Neural cell (in vitro differentiated cells): ENCODE measurements at regions not wholly inside any gene's neighbourhood (a gene's known extent, or its start where the extent isn't known, plus 50 kb on each side); places are given as distances from the start of the nearest gene placed in this dataset.

Experiments used
- H2AFZ ChIP-seq: fragments of 200-600, 300-800 bp; sonication (generic), shearing (Covaris generic); 2 replicates; pipeline ENCODE4 v1.6.0; 2014; ENCODE audit warnings: low read depth, mild to moderate bottlenecking, antibody characterized with exemption, low read length, moderate library complexity
- H3F3A ChIP-seq: fragments of 200-600 bp; shearing (Covaris generic); 2 replicates; pipeline ENCODE4 v1.6.1; 2016; ENCODE audit warnings: mild to moderate bottlenecking, moderate library complexity, mixed read lengths, antibody characterized with exemption, low read length; ENCODE audit not compliant: insufficient read depth, poor library complexity, severe bottlenecking
- H3K27ac ChIP-seq: fragments of 200-600, 300-800 bp; sonication (generic), shearing (Covaris generic); 2 replicates; pipeline ENCODE4 v1.5.1; 2014; ENCODE audit warnings: mild to moderate bottlenecking, low read length, moderate library complexity
- H3K27me3 ChIP-seq: fragments of 300-800, 200-600 bp; sonication (generic), shearing (Covaris generic); 2 replicates; pipeline ENCODE4 v1.6.0; 2014; ENCODE audit warnings: mild to moderate bottlenecking, low read depth, low read length, moderate library complexity; ENCODE audit not compliant: insufficient read depth
- H3K36me3 ChIP-seq: fragments of 300-800, 200-600 bp; sonication (generic), shearing (Covaris generic); 2 replicates; pipeline ENCODE4 v1.5.1; 2014; ENCODE audit warnings: mild to moderate bottlenecking, antibody characterized with exemption, low read length, moderate library complexity; ENCODE audit not compliant: insufficient read depth
- H3K4me2 ChIP-seq: fragments of 300-800, 200-600 bp; sonication (generic), shearing (Covaris generic); 2 replicates; pipeline ENCODE4 v1.6.0; 2014; ENCODE audit warnings: mild to moderate bottlenecking, low read length
- H3K4me3 ChIP-seq: fragments of 300-800, 200-600 bp; sonication (generic), shearing (Covaris generic); 2 replicates; pipeline ENCODE4 v1.5.1; 2014; ENCODE audit warnings: mild to moderate bottlenecking, low read length, moderate library complexity
- H3K79me2 ChIP-seq: fragments of 200-600 bp; shearing (Covaris generic); replicated peaks from 2 replicates; pipeline ENCODE4 v1.6.0; 2014; ENCODE audit warnings: mild to moderate bottlenecking, low read length, moderate library complexity; ENCODE audit not compliant: insufficient read depth
- H3K9ac ChIP-seq: fragments of 300-800, 200-600 bp; sonication (generic), shearing (Covaris generic); 2 replicates; pipeline ENCODE4 v1.6.1; 2016; ENCODE audit warnings: mild to moderate bottlenecking, low read length, mixed read lengths
- H3K9me2 ChIP-seq: fragments of 200-600 bp; shearing (Covaris generic); 2 replicates; pipeline ENCODE4 v1.6.1; 2016; ENCODE audit warnings: mild to moderate bottlenecking, low read length, mixed read lengths; ENCODE audit not compliant: insufficient read depth
- H3K9me3 ChIP-seq: fragments of 200-600, 300-800 bp; sonication (generic), shearing (Covaris generic); 2 replicates; pipeline ENCODE4 v1.6.1; 2016; ENCODE audit warnings: mild to moderate bottlenecking, mixed run types, low read length, moderate library complexity, mixed read lengths
- H4K20me1 ChIP-seq: fragments of 200-600 bp; shearing (Covaris generic); 2 replicates; pipeline ENCODE4 v1.6.1; 2016; ENCODE audit warnings: mild to moderate bottlenecking, mixed run types; ENCODE audit not compliant: insufficient read depth
- EP300 ChIP-seq: fragments of 450-650 bp; conservative IDR thresholded peaks from 2 replicates; pipeline ENCODE4 v1.6.1; 2014; ENCODE audit warnings: antibody characterized with exemption, mild to moderate bottlenecking, moderate library complexity; ENCODE audit not compliant: poor library complexity, severe bottlenecking
- EZH2 ChIP-seq: fragments of 200-600, 300-800 bp; shearing (Covaris generic), sonication (generic); IDR thresholded peaks from 2 replicates; pipeline ENCODE4 v1.6.1; 2014; ENCODE audit warnings: antibody characterized with exemption, low read length, borderline replicate concordance, mild to moderate bottlenecking; ENCODE audit not compliant: insufficient read depth, poor library complexity, severe bottlenecking
- MXI1 ChIP-seq: fragments of 450-650 bp; conservative IDR thresholded peaks from 2 replicates; pipeline ENCODE4 v1.6.1; 2014; ENCODE audit warnings: antibody characterized with exemption, mild to moderate bottlenecking; ENCODE audit not compliant: poor library complexity, severe bottlenecking
- POLR2AphosphoS5 ChIP-seq: IDR thresholded peaks from 2 replicates; pipeline ENCODE4 v1.6.1; 2012
- RAD21 ChIP-seq: fragments of 450-650 bp; conservative IDR thresholded peaks from 2 replicates; pipeline ENCODE4 v1.6.1; 2014; ENCODE audit warnings: antibody characterized with exemption, mild to moderate bottlenecking, moderate library complexity
- SMC3 ChIP-seq: fragments of 450-650 bp; conservative IDR thresholded peaks from 2 replicates; pipeline ENCODE4 v1.6.1; 2014; ENCODE audit warnings: antibody characterized with exemption, mild to moderate bottlenecking, moderate library complexity; ENCODE audit not compliant: poor library complexity
- TAF1 ChIP-seq: IDR thresholded peaks from 2 replicates; pipeline ENCODE4 v1.6.1; 2012; ENCODE audit warnings: low read depth
- TF ChIP-seq, protein P1 (sequence below): fragments of 450-650 bp; IDR thresholded peaks from 2 replicates; pipeline ENCODE4 v1.5.1; 2014; ENCODE audit warnings: antibody characterized with exemption, mild to moderate bottlenecking, moderate library complexity; ENCODE audit not compliant: poor library complexity, severe bottlenecking
- TF ChIP-seq, protein P2 (sequence below): IDR thresholded peaks from 2 replicates; pipeline ENCODE4 v1.6.1; 2012; ENCODE audit warnings: borderline replicate concordance

DNA sequence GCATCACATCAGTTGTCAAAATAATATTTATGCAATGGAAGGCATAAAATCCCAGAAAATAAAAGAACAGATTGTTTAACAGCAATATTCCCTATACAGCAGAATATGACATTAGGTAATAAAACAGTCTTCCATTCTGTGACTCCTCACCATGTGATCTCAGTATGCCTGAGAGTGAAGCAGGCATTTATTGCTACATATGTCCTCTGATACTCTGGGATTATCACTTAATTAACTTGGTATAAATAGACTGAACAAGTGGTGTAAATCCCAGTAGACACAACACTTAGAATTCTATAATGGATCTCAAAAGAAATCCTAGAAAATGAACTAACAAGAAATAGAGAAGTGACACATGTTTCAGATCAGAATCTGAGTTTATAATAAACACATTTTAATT lies 841.3 kb downstream of the PDHA2 start:
- Histone ChIP-seq H3K4me2 (no peak overlapping the region), H3K4me3 (no peak overlapping the region), H3K79me2 (no peaks in the 10 kb centered on the region), H2AFZ (no peak overlapping the region), H3K9ac (no peak overlapping the region), H3K9me2 (no peaks in the 10 kb centered on the region), H4K20me1 (no peaks in the 10 kb centered on the region), H3K9me3 (no peaks in the 10 kb centered on the region), H3K27me3 (no peaks in the 10 kb centered on the region), H3K36me3 (no peaks in the 10 kb centered on the region), H3K27ac (no peak overlapping the region), H3F3A (no peaks in the 10 kb centered on the region)
- TF ChIP-seq TAF1 (no peak), EZH2 (no peak), MXI1 (no peak), RAD21 (no peak), SMC3 (no peak), POLR2AphosphoS5 (no peak), EP300 (no peak)
- TF ChIP-seq, protein P1, sequence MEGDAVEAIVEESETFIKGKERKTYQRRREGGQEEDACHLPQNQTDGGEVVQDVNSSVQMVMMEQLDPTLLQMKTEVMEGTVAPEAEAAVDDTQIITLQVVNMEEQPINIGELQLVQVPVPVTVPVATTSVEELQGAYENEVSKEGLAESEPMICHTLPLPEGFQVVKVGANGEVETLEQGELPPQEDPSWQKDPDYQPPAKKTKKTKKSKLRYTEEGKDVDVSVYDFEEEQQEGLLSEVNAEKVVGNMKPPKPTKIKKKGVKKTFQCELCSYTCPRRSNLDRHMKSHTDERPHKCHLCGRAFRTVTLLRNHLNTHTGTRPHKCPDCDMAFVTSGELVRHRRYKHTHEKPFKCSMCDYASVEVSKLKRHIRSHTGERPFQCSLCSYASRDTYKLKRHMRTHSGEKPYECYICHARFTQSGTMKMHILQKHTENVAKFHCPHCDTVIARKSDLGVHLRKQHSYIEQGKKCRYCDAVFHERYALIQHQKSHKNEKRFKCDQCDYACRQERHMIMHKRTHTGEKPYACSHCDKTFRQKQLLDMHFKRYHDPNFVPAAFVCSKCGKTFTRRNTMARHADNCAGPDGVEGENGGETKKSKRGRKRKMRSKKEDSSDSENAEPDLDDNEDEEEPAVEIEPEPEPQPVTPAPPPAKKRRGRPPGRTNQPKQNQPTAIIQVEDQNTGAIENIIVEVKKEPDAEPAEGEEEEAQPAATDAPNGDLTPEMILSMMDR, result no peak
- TF ChIP-seq, protein P2, sequence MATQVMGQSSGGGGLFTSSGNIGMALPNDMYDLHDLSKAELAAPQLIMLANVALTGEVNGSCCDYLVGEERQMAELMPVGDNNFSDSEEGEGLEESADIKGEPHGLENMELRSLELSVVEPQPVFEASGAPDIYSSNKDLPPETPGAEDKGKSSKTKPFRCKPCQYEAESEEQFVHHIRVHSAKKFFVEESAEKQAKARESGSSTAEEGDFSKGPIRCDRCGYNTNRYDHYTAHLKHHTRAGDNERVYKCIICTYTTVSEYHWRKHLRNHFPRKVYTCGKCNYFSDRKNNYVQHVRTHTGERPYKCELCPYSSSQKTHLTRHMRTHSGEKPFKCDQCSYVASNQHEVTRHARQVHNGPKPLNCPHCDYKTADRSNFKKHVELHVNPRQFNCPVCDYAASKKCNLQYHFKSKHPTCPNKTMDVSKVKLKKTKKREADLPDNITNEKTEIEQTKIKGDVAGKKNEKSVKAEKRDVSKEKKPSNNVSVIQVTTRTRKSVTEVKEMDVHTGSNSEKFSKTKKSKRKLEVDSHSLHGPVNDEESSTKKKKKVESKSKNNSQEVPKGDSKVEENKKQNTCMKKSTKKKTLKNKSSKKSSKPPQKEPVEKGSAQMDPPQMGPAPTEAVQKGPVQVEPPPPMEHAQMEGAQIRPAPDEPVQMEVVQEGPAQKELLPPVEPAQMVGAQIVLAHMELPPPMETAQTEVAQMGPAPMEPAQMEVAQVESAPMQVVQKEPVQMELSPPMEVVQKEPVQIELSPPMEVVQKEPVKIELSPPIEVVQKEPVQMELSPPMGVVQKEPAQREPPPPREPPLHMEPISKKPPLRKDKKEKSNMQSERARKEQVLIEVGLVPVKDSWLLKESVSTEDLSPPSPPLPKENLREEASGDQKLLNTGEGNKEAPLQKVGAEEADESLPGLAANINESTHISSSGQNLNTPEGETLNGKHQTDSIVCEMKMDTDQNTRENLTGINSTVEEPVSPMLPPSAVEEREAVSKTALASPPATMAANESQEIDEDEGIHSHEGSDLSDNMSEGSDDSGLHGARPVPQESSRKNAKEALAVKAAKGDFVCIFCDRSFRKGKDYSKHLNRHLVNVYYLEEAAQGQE, result no peak

DNA sequence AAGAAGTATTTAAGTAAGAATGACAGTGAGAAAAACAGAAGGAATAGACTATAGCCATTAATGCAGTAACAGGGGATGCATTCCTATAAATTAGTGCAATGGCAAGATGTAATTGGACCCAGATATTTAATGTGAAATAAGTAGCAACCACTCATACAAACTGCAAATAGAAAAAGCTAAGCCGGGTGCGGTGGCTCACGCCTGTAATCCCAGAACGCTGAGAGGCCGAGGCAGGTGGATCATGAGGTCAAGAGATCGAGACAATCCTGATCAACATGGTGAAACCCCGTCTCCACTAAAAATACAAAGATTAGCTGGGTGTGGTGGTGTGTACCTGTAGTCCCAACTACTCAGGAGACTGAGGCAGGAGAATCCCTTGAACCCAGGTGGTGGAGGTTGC lies 845.8 kb downstream of the PDHA2 start:
- no peak overlapping the region for H3K9ac ChIP-seq
- no peak overlapping the region for H2AFZ ChIP-seq
- H3F3A ChIP-seq, result no peaks in the 10 kb centered on the region
- no peak overlapping the region for H3K4me2 ChIP-seq
- H4K20me1 ChIP-seq, result no peaks in the 10 kb centered on the region
- no peaks in the 10 kb centered on the region for H3K27me3 ChIP-seq
- H3K9me2 ChIP-seq, result no peaks in the 10 kb centered on the region
- H3K27ac ChIP-seq, result no peak overlapping the region
- no peaks in the 10 kb centered on the region for H3K9me3 ChIP-seq
- no peak overlapping the region for H3K4me3 ChIP-seq
- TF ChIP-seq, protein P2, result no peak
- TF ChIP-seq EZH2 (no peak), POLR2AphosphoS5 (no peak), SMC3 (no peak), RAD21 (no peak), TAF1 (no peak), MXI1 (no peak), EP300 (no peak)
- TF ChIP-seq, protein P1, result no peak
- no peaks in the 10 kb centered on the region for H3K36me3 ChIP-seq
- no peaks in the 10 kb centered on the region for H3K79me2 ChIP-seq
